ENCODE measurements at regions not wholly inside any gene's neighbourhood (a gene's known extent, or its start where the extent isn't known, plus 50 kb on each side); places are given as distances from the start of the nearest gene placed in this dataset.

DNA sequence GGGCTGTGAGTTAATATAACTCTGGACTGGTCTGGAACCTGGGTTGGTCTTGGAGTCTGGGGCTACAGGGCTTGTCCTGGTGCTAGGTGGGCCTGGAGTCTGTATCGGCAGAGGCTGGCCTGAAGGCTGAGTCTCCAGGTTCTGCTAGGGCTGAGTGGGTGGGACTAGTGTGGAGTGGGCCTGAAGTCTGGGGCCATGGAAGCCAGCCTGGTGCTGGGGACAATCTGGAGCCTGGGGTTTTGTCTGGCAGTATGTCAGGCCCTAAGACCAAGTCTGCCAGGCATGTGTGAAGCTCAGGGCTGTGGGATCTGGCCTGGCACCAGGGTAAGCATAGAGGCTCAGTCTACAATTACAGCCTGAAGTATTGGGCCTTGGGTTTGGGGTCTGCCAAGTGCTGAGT is 742.6 kb upstream of the GRIA3 start:
- H3K79me2 ChIP-seq (ENCODE audit: control insufficient read depth, insufficient read depth, low read length): no peaks in the 10 kb centered on the region
- no peak overlapping the region for H3K27ac ChIP-seq (ENCODE audit: control insufficient read depth, insufficient read depth, low read length)
- no peak for TF ChIP-seq EZH2 (IDR thresholded peaks at IDR 0.05; ENCODE audit: low read length)
- TF ChIP-seq, protein P1, sequence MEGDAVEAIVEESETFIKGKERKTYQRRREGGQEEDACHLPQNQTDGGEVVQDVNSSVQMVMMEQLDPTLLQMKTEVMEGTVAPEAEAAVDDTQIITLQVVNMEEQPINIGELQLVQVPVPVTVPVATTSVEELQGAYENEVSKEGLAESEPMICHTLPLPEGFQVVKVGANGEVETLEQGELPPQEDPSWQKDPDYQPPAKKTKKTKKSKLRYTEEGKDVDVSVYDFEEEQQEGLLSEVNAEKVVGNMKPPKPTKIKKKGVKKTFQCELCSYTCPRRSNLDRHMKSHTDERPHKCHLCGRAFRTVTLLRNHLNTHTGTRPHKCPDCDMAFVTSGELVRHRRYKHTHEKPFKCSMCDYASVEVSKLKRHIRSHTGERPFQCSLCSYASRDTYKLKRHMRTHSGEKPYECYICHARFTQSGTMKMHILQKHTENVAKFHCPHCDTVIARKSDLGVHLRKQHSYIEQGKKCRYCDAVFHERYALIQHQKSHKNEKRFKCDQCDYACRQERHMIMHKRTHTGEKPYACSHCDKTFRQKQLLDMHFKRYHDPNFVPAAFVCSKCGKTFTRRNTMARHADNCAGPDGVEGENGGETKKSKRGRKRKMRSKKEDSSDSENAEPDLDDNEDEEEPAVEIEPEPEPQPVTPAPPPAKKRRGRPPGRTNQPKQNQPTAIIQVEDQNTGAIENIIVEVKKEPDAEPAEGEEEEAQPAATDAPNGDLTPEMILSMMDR (optimal IDR thresholded peaks at IDR 0.05 in 1 of 3, IDR thresholded peaks at IDR 0.05 in 1 of 3, conservative IDR thresholded peaks at IDR 0.05 in 1 of 3; ENCODE audit: extremely low read depth in 1 of 3, insufficient read depth in 2 of 3, low read length in 3 of 3): no peak
- H2AFZ ChIP-seq (ENCODE audit: control insufficient read depth, low read length): no peak overlapping the region
- no peaks in the 10 kb centered on the region for H3K9me3 ChIP-seq (ENCODE audit: control insufficient read depth, low read depth, low read length)
- no peak overlapping the region for H3K4me2 ChIP-seq (ENCODE audit: control insufficient read depth, extremely low read depth, insufficient read depth, low read depth, low read length)
- DNase-seq (ENCODE audit: low read depth, low spot score) (no peak), FAIRE-seq (no peak)
- dilution Hi-C loops (cut with MboI; ENCODE audit: extremely low pct_ligation_motif_present, low sequenced_read_pairs): no loop called here
- H3K36me3 ChIP-seq (ENCODE audit: control insufficient read depth in 2 of 2, extremely low read depth in 1 of 2, insufficient read depth in 2 of 2, low read length in 2 of 2): no peaks in the 10 kb centered on the region
- no peaks in the 10 kb centered on the region for H3K27me3 ChIP-seq (ENCODE audit: control insufficient read depth, extremely low read depth, insufficient read depth, low read length)
- H4K20me1 ChIP-seq (ENCODE audit: control insufficient read depth, extremely low read depth, insufficient read depth, low read length): no peaks in the 10 kb centered on the region
- no peaks in the 10 kb centered on the region for H3K4me1 ChIP-seq (ENCODE audit: control insufficient read depth, extremely low read depth, insufficient read depth, low read length)
- no peak overlapping the region for H3K4me3 ChIP-seq (ENCODE audit: control insufficient read depth in 2 of 3, extremely low read depth in 1 of 3, insufficient read depth in 2 of 3, low read depth in 1 of 3, low read length in 3 of 3)
- no peaks in the 10 kb centered on the region for H3K9me1 ChIP-seq (ENCODE audit: control insufficient read depth, extremely low read depth, insufficient read depth, low read length)
- H3K9ac ChIP-seq (ENCODE audit: control insufficient read depth, extremely low read depth, insufficient read depth, low read length): no peak overlapping the region

DNA sequence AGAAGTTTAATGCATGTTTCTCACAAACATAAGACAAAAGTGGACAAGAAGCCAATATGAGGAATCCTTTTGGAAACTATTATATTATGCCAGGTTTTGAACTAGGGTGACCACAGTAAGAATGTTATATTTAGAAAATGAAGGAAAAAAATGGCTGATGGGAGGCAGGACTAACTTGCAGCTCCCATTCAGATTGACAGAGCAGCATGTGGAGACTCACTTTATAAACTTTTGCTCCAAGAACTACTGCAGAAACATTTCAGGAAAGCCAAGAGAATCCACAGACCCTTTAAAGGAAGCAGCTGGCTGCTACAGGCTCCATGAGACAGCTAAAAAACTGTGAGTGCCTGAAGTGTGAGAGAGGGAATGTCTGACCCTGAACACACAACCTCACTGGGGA is 738.6 kb upstream of the GRIA3 start:
- Histone ChIP-seq H3K27ac (ENCODE audit: control insufficient read depth, insufficient read depth, low read length) (no peak overlapping the region), H3K4me1 (ENCODE audit: control insufficient read depth, extremely low read depth, insufficient read depth, low read length) (no peaks in the 10 kb centered on the region), H3K27me3 (ENCODE audit: control insufficient read depth, extremely low read depth, insufficient read depth, low read length) (no peaks in the 10 kb centered on the region), H2AFZ (ENCODE audit: control insufficient read depth, low read length) (no peak overlapping the region), H3K9me1 (ENCODE audit: control insufficient read depth, extremely low read depth, insufficient read depth, low read length) (no peaks in the 10 kb centered on the region), H3K4me2 (ENCODE audit: control insufficient read depth, extremely low read depth, insufficient read depth, low read depth, low read length) (no peak overlapping the region), H3K9ac (ENCODE audit: control insufficient read depth, extremely low read depth, insufficient read depth, low read length) (no peak overlapping the region), H3K9me3 (ENCODE audit: control insufficient read depth, low read depth, low read length) (no peaks in the 10 kb centered on the region), H3K4me3 (ENCODE audit: control insufficient read depth in 2 of 3, extremely low read depth in 1 of 3, insufficient read depth in 2 of 3, low read depth in 1 of 3, low read length in 3 of 3) (no peak overlapping the region), H4K20me1 (ENCODE audit: control insufficient read depth, extremely low read depth, insufficient read depth, low read length) (no peaks in the 10 kb centered on the region), H3K79me2 (ENCODE audit: control insufficient read depth, insufficient read depth, low read length) (no peaks in the 10 kb centered on the region), H3K36me3 (ENCODE audit: control insufficient read depth in 2 of 2, extremely low read depth in 1 of 2, insufficient read depth in 2 of 2, low read length in 2 of 2) (no peaks in the 10 kb centered on the region)
- TF ChIP-seq, protein P1 (optimal IDR thresholded peaks at IDR 0.05 in 1 of 3, IDR thresholded peaks at IDR 0.05 in 1 of 3, conservative IDR thresholded peaks at IDR 0.05 in 1 of 3; ENCODE audit: extremely low read depth in 1 of 3, insufficient read depth in 2 of 3, low read length in 3 of 3): no peak
- no peak for TF ChIP-seq EZH2 (IDR thresholded peaks at IDR 0.05; ENCODE audit: low read length)
- DNase-seq (ENCODE audit: low read depth, low spot score) (no peak), FAIRE-seq (no peak)
- dilution Hi-C loops (cut with MboI; ENCODE audit: extremely low pct_ligation_motif_present, low sequenced_read_pairs): no loop called here

All from keratinocyte (primary cell).